ENCODE measurements at regions not wholly inside any gene's neighbourhood (a gene's known extent, or its start where the extent isn't known, plus 50 kb on each side); places are given as distances from the start of the nearest gene placed in this dataset.
"Not testable (repeated sequence)": the region's sequence is repeated elsewhere in the genome, so short reads cannot be mapped to it uniquely, and the experiment has no call there.

DNA sequence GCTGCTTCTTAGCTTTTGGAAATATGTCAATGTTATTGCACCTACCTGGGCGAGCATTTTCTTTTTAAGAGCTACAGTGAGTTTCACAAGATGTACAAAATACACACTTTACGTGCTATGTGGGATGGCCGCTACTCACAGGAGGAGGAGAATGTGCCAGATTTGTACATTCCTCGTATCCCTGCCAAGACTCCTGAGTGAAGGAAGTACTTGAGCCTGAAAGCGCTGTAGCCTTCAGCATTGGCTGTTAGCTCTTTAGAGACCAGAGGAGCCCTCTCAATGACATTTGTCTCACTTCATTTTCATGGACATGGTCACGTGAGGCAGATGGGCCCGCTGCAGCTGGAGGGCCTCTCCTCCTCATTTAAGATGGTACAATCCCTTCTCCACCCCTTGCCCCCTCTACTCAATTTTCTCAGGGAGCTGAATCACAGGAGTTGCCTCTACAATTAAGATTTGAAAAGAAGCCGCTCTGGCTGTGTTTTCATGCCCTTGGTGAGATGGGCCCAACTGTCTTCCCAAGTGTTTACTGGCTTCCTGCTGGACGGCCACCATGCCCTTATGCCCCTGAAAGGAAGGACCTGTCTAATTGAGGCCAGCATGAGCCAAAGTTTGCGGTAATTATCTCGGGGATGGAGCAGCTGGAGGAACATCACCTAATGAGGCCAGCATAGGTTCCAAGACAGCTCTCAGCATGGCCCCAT is 442.6 kb downstream of the PRDM2 start:
- DNase-seq: no peak

DNA sequence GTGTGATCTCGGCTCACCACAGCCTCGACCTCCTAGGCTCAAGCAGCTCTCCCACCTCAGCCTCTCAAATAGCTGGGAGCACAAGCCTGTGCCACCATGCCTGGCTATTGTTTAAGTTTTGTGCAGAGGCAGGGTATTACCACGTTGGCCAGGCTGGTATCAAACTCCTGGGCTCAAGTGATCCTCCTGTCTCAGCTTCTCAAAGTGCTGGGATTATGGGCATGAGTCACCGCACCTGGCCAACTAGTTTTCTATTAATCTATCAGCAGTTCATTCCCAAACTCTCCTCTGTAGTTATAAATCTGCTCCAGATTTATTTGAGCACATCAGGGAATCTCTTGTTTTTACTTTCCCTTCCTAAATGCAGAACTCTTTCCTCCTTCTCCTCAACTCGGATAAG is 443.8 kb downstream of the PRDM2 start:
- no peak for DNase-seq

DNA sequence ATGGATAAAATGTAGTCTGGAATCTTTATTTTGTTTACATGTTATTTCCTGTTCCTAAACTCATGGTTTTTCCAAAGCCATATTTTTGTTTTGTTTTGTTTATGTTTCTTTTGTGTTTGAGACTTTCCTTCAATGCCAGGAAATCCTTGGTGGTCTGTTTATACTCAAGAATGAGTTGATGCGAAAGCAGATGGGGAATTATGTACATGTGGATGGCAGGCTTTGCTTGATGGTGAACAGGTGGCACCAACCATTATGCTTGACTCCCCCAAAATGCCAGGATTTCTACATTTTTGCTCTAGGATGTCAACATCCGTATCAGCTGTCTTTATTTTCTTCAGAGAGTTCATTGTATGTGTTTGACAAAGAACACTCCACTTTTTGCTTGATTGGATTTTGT is 448.5 kb downstream of the PRDM2 start:
- no peak for DNase-seq

DNA sequence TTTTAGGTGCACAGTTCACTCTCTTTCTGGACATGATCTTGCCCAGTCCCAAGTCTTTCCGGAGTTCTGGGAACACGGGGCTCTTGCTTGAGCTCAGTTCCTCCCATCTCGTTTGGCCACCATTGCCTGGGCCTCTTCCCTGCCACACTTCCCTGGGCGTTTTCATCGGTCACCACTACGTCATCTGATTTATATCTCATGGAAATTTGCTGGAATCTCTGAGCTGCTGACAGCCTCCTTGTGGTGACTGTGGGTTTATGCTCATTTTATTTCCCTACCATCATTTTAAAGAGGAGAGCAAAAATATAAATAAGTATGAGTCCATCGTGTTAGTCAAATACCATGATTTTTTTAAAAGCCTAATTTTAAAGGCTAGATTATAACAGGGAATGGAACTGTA is 449.1 kb upstream of the KAZN start:
- DNase-seq: no peak

DNA sequence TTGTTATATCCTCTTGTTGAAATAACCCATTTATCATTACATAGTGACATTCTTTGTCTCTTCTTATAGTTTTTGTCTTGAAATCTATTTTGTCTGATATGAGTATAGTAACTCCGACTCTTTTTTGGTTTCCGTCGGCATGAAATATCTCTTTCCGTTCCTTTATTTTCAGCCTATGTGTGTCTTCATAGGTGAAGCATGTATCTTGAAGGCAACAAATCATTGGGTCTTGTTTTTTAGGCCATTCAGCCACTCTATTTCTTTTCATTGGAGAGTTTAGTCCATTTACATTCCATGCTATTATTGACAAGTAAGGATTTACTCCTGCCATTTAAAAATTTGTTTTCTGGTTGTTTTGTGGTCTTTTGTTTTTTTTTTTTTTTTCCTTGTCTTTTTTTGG is 441.9 kb upstream of the KAZN start:
- DNase-seq: no peak

DNA sequence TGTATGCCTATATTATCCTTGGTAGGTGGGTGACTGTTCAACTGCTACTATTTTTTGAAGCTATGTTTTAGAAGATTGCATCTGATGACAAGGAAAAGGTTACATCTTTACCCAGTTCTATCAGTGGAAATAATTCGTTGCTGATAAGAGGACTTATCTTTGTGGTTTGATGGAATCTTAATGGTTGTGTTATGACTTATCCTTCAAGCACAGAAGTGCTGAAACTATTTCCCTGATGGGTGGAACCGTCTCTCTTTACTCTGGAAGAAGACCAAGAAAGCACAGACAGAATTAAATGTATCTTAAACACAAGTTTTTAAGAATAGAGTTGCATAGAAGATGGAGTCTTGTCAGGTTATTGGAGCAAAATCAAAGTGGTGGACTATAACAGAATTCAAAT is 437.7 kb upstream of the KAZN start:
- DNase-seq: no peak

DNA sequence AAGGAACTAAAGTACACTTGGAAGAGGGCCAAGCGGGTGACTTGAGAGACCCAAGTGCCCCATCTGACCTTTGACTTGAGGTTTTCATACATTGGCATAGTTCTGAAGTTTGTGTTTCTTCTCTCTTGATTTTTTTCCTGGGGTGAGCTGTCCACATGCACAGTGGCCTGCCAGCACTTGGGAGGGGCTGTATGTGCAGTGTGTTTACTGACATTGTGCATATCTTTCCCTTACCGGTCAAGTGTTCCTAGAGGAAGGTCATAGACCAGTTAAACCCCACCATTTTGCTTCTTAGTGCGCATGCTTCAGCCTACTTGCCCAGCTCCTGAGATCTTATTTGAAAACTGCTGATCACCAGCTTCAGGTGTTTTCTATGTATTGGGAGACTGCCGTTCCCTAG is 435.2 kb upstream of the KAZN start:
- DNase-seq: no peak

DNA sequence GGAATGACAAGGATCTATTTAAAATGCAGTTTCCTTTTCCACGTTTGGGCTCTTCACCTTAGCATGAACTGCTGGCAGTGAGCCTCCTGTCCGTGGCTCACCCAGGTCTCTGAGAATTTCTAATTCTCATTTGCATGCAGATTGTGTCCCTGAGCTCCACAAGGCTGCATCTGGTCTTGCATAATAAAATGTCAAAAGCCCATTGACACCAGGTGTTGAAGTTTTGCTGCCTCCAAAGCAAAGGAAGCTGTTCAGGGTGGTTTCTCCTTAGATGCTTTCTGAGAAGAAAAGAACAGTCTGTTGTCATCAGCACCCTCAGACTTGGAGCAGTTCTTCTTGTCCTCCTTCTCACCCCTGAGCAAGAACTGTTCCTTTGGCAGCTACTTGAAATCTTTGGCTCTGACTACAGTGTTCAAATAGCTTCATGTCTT is 433.1 kb upstream of the KAZN start:
- DNase-seq: no peak

DNA sequence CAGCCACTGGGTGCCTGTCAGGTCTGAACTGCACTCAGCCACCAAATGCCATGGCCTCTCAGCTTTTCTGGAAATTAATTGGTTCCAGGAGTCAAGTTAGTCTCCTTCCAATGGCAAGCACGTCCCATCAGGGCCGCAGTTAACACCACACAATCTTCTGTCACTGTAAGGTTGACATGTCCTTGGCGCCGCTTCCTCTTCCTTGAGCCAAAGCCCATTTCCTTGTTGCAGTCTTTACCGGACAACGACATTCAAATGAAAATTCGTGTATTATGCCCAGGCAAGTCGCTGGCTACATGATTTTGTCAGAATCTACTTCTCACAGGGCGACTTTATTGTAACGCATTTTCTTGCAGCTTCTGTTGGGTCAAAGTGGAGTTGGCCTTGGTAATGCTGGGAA is 430.6 kb upstream of the KAZN start:
- no peak for DNase-seq

DNA sequence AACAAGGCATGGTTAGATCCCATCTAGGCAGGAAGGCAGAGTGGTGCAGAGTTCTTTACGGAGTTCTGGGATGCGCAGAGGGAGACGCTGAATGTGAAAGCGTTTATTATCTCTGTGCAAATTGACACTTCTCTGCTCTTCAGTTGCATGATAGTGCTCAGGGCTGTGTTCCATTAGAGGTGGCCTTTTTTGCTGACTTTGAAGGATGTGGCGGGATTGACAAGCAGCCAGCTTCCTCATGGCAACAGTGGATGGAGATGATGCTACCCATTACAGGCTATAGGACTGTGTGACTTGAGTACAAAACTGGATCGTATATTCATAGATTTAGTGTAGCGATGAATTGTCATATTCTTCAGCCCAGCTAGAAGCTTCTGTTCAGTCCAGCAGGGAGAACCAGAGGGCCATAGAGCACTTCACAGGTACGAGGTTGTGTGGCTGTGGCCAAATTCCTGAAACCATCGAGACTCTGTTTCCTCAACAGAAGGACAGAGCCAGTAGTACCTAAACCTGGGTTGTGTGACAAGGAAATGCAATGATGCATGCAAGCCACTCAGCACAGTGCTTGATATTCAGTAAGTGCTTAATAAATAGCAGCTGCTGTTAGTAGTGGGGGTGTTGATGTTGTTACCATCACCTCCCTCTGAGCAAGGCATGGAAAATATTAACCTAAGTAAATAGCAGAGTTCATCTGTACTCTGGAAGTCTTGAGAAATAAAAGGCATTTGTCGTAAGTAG is 430.0 kb upstream of the KAZN start:
- no peak for DNase-seq

DNA sequence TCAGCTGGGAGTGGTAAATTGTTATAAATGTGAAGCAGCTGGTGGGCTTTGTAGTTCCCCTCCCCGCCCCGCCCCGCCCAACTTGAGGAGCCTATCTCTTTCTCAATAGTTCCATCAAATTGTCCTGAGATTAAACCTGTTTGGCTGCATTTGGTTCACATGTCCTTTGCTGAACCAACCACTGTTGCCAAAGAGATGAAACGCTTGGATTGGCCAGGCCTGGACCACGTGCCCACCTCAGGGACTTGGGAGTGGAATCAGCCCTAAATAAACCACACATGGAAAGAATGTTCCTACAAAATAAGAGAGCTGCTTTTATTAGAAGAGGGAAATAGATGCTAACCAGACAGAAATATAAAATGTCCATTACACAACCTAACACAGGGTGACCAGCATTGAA is 424.9 kb upstream of the KAZN start:
- no peak for DNase-seq

DNA sequence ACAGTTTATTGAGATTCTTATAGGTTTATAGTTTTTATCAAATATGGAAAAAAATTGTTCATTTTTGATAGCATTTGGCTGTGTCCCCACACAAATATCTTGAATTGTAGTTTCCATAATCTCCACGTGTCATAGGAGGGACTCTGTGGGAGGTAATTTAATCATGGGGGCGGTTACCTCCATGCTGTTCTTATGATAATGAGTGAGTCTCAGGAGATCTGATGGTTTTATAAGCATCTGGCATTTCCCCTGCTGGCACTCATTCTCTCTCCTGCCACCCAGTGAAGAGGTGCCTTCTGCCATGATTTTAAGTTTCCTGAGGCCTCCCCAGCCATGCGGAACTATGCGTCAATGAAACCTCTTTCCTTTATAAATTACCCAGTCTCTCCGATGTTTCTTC is 420.6 kb upstream of the KAZN start:
- DNase-seq: not testable (repeated sequence)

DNA sequence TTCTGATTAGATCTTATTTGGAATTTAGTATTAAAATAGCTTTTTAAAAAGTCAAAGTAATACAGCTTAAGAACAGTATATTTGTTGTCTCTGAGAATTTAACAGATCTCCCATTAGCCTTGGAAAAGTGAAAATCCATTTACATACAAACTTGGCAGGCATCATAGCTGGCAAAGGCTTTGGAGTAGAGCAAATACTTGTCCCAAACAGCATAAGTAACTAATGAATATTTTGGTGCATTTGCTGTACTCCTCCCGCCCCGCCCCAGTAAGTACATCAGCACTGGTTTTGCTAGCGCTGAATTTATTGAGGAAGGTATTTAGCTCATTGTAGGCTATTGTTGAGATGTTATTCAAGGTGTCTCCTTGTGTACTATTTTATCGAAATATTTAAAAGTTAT is 417.7 kb upstream of the KAZN start:
- no peak for DNase-seq

DNA sequence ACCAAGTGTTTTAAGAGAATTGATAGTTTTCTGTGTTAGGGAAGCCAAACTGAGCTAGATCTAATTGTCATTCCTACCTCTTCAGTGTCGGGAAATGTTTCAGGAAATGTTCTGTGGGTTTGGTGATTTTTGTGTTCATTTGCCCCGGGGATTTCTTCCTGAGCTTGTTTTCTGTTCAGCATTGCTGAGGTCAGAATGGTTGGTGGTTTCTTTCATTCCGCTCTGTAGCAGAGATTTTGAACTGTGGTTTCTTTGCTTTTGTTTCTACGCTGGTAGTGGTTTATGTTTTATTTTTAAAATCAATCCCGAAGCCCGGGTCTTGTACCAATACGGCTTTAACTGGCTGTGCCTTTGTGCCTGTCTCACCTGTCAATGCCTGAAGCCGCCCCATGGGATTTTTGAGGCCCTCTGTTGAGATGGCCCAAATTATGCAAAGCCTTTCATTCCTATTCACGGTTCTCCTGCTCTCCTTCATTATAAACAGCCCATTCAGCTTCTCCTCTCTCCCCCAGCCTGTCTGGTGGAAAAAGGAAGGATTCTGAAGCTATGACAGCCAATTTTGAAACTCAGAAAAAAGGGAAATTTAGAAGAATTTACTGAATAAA is 417.2 kb upstream of the KAZN start:
- no peak for DNase-seq

DNA sequence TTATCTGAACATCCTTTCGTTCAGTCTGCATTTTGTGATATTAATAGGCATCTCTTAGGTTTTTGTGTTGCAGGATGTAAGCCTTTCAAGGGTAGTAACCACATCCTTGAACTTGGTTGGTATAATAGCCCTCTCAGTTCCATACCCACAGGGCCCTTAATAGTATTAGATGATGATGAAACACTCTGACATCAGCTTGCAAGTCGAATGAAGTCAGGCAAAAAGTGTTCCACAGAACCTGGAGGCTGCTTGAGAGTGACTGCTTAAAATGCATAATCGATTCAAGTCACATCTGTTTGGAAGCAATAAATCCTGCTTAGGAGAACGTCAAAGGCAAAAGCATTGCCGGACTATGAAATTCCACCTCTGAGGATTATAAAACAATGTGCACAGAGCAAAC is 415.6 kb upstream of the KAZN start:
- DNase-seq: no peak

DNA sequence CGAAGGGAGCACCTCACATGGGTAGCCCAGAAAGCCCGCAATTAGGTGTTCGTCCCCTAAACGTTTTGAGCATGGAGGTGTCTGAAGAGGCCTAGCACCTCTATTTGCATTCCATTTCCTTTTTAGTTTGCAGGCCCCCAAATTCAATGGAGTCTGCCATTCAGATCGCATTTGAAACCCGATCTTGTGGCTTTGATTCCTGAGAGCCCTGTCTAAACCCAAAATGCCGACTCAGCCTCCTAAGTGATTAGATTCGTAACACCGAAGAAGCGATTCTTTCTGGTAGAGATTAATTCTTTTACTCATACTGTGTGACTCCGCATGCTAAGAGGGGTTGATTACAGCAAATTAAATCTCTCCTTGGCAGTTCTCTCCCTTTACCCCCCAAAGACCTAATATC is 415.2 kb upstream of the KAZN start:
- no peak for DNase-seq

DNA sequence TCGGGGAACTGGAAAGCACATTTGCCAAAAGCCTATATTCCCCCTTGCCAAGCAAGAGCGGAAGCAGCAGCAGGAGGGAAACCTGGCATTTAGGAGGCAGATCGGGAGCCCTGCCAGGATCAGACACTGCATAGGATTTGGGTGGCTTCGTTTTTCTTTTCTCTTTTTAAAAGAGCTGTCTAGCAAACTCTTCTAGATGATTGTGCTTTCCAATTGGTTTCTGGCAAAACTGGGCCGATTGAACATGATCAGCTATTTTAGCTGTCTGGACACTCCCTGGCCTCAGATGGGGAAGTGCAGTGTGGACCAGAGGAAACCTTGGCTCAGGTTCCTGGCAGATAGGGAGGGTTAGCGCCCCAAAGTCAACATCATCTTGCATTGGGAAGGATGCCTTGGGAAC is 414.0 kb upstream of the KAZN start:
- DNase-seq: no peak

DNA sequence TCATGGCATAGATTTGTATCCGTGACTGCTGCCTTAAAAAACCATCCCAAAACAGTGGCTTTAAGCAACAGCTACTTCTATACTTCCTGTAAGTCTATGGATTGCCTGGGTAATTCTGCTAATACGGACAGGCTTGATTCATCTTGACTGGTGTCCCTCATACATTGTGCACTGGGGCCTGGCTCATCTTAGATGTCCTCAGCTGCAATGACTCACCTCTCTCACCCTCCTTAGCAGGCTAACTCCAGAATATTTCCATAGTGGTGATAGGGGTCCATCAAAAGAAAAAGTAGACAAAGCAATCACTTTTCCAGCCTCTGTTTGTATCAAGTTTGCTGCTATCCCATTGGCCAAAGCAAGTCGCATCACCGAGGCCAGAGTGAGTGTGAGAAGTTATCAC is 409.1 kb upstream of the KAZN start:
- no peak for DNase-seq

DNA sequence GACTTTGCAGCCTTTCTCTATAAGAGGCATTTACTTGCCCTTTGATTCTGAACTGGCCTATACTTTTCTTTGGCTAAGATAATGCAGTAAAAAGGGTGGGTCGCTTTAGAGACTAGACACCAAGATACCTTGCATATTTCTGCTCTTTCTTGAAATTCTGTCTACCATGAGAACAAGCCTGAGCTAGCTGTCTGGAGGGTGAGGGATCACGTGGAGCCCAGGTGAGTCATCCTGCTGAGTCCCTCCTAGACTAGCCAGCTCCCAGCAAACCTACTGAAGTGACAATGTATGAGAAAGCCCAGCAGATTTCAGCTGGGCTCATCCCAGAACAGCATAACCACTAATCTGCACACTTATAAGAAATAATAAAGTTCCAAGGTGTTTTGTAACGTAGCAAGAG is 408.0 kb upstream of the KAZN start:
- DNase-seq: no peak

DNA sequence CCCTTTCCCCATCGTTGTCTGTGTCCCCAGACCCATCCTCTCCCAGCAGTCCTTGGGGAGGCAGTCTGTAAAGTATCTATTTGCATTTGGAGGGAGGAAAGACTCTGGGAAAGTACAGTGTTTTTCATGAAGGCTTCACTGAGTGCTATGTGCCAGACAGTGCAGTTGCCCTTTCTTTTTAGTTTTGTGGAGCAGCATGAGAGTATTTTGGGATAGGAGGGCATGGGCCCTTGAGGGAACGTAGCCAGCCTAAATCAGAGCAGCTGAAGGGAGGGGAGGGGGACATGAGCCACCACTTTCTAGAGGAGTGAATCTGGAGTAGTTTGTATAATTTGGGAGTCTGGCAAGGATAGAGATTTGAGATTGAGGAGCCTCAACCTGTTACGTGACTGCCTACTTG is 404.0 kb upstream of the KAZN start:
- no peak for DNase-seq

DNA sequence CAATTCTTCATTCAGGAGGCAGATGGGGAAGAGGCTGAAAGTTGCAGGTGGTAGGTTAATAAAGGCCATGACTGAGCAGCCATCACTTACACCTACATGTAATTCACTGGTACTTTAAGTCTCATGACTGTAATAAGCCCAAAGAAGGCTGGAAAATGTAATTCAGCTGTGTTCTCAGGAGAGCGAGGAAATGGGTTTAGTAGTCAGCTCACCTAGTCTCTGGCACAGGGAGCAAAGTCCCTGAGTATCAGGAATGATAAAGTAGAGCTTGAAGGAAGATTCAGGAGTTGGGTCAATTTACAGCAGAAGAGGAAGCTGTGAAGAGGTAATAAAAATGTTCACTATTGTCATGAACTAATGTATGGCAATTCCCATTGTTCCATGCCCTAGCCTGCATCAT is 393.4 kb upstream of the KAZN start:
- no peak for DNase-seq

DNA sequence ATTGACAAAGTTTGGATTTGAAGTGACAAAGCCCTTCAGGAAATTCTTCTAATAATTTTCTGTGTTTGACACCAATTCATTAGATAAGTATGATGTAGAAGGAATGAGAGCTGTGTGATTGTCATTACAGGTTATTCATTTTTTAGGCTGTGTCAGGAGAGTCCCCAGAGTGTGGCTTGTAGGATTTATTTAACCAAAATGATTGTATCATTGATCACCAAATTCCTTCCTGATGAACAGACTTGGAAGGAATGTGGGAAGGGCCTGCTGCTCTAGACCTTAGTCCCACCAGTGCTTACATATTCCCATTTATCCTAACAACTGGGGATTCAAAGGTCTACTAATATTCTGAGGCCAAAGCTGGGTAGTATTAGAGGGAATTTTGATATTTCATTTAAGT is 383.3 kb upstream of the KAZN start:
- DNase-seq: no peak

DNA sequence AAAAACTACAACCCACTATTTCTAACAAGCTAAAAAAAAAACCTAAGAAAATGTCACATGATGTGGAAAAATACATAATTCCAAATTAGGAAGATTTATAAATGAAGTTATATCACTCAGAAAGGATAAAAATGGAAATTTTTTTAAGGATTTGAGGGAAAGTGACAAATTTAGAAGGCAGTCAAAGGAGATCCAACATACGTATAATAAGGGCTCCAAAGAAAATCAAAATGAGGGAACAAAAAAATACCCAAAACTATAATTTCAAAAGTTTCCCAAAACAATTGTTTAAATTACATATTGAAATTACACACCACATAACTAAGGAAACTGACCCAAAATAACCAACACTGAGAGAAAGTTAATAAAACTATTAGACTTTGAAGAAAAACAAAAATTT is 381.1 kb upstream of the KAZN start:
- no peak for DNase-seq

DNA sequence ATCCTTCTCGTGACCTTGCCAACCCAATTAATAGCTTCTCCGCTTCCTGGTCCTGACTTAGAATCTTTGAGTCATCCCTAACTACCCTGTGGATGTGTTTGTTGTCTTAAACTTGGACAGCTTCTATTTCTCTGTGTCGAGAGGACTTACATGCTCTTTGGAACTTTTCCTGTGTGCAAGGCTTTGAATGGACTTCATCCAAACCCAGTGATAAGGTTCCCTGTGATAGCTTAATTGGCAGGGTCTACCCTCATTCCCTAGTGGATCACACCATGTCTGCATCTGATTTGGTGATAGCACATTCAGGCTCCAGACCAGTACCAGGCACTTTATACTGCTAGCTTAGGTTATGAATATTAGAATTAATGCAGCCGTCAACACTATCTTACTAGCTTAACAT is 378.2 kb upstream of the KAZN start:
- DNase-seq: no peak

DNA sequence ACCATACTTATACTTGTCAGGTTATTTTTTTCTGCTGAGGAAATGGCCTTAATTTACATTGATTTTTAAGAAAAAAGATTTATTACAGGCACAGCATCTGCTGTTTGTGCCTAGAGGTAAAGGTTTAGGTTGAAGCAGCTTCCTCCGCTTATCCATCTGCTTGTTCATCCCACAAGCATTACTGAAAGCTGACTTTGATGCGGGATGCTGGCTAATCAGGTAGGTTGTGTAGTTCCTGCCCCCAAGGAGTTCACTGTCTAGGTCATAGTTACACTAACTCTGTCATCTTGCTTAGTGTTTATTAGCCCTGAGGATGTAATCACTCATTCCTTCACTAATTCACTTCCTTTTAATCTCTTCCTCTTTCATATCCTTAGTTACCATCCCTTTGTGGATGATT is 377.7 kb upstream of the KAZN start:
- DNase-seq: no peak

All from activated T-cell treated with anti-CD3 and anti-CD28 coated beads for 4 hours (primary cell).